OCI-LY3 (cell line): ENCODE measurements at regions not wholly inside any gene's neighbourhood (a gene's known extent, or its start where the extent isn't known, plus 50 kb on each side); places are given as distances from the start of the nearest gene placed in this dataset.

ENCODE experiments used
- EZH2phosphoT487 ChIP-seq: fragments of 200-600 bp; shearing (Covaris generic); IDR thresholded peaks from 2 replicates; pipeline ENCODE4 v1.6.1; 2018; ENCODE audit warnings: antibody characterized with exemption, mixed run types, low read depth
- TF ChIP-seq, protein P1 (sequence below): fragments of 200-600, 300-600 bp; sonication (generic); IDR thresholded peaks from 2 replicates; pipeline ENCODE4 v1.5.1; 2014; ENCODE audit warnings: antibody characterized with exemption, low read length, low read depth

DNA sequence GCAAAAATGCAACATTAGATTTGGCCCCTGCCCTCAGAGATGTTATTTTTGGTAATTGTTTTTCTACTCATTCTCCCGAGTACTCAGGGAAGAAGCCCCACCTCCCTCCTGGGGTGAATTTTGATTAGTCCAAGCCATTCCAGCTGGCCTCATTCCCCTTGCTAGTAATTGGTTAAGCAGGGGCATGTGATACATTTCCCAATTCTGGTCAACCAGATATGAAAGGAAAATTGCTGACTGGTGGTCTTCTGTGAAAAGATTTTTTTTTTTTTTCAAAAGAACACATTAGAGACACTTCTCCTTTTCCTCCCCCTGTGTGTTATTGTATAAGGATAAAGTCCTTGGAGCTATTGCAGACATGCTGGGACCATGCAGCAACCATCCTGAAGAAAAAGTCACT, 71.1 kb upstream of the AKT3 start:
- TF ChIP-seq, protein P1, sequence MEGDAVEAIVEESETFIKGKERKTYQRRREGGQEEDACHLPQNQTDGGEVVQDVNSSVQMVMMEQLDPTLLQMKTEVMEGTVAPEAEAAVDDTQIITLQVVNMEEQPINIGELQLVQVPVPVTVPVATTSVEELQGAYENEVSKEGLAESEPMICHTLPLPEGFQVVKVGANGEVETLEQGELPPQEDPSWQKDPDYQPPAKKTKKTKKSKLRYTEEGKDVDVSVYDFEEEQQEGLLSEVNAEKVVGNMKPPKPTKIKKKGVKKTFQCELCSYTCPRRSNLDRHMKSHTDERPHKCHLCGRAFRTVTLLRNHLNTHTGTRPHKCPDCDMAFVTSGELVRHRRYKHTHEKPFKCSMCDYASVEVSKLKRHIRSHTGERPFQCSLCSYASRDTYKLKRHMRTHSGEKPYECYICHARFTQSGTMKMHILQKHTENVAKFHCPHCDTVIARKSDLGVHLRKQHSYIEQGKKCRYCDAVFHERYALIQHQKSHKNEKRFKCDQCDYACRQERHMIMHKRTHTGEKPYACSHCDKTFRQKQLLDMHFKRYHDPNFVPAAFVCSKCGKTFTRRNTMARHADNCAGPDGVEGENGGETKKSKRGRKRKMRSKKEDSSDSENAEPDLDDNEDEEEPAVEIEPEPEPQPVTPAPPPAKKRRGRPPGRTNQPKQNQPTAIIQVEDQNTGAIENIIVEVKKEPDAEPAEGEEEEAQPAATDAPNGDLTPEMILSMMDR: no peak
- no peak for TF ChIP-seq EZH2phosphoT487
